ENCODE measurements at regions not wholly inside any gene's neighbourhood (a gene's known extent, or its start where the extent isn't known, plus 50 kb on each side); places are given as distances from the start of the nearest gene placed in this dataset.

GRCh38 chr6:164266851-164267250 is 852.3 kb downstream of the QKI start:
- H3K4me3 ChIP-seq, result no peak overlapping the region
- intact Hi-C loops (cut with DNase I; ENCODE audit: low total_unique reads), result no loop called here
- H3K4me1 ChIP-seq, result no peaks in the 10 kb centered on the region
- TF ChIP-seq POLR2A (IDR thresholded peaks at IDR 0.05), result no peak
- TF ChIP-seq, protein P1, sequence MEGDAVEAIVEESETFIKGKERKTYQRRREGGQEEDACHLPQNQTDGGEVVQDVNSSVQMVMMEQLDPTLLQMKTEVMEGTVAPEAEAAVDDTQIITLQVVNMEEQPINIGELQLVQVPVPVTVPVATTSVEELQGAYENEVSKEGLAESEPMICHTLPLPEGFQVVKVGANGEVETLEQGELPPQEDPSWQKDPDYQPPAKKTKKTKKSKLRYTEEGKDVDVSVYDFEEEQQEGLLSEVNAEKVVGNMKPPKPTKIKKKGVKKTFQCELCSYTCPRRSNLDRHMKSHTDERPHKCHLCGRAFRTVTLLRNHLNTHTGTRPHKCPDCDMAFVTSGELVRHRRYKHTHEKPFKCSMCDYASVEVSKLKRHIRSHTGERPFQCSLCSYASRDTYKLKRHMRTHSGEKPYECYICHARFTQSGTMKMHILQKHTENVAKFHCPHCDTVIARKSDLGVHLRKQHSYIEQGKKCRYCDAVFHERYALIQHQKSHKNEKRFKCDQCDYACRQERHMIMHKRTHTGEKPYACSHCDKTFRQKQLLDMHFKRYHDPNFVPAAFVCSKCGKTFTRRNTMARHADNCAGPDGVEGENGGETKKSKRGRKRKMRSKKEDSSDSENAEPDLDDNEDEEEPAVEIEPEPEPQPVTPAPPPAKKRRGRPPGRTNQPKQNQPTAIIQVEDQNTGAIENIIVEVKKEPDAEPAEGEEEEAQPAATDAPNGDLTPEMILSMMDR (IDR thresholded peaks at IDR 0.05), result no peak
- no peak for TF ChIP-seq POLR2AphosphoS5 (IDR thresholded peaks at IDR 0.05)
- TF ChIP-seq EP300 (IDR thresholded peaks at IDR 0.05; ENCODE audit: low read depth), result no peak
- in situ Hi-C loops (cut with MboI; ENCODE audit: low pct_ligation_motif_present in 1 of 4, low pct_unique_long_range_greater_than_20kb in 1 of 4, low sequenced_read_pairs in 3 of 4), result no loop called here
- H3K36me3 ChIP-seq, result no peaks in the 10 kb centered on the region
- H3K27ac ChIP-seq, result no peak overlapping the region
- H3K27me3 ChIP-seq, result no peaks in the 10 kb centered on the region
- DNase-seq, result no peak
- no peaks in the 10 kb centered on the region for H3K9me3 ChIP-seq
- 62 to 78% methylated on average over 3 of the region's 3 CpGs for WGBS, 2 donors (ENCODE audit: low coverage in 1 of 2)

GRCh38 chr6:164262348-164262747 is 847.8 kb downstream of the QKI start:
- H3K27me3 ChIP-seq, result no peaks in the 10 kb centered on the region
- H3K4me1 ChIP-seq, result no peaks in the 10 kb centered on the region
- H3K27ac ChIP-seq, result no peak overlapping the region
- intact Hi-C loops (cut with DNase I; ENCODE audit: low total_unique reads), result no loop called here
- H3K4me3 ChIP-seq, result no peak overlapping the region
- in situ Hi-C loops (cut with MboI; ENCODE audit: low pct_ligation_motif_present in 1 of 4, low pct_unique_long_range_greater_than_20kb in 1 of 4, low sequenced_read_pairs in 3 of 4), result no loop called here
- WGBS, 2 donors (ENCODE audit: low coverage in 1 of 2), result 74 to 87% methylated on average over 3 to 5 of the region's 5 CpGs
- no peaks in the 10 kb centered on the region for H3K9me3 ChIP-seq
- TF ChIP-seq, protein P1 (IDR thresholded peaks at IDR 0.05), result no peak
- no peak for TF ChIP-seq EP300 (IDR thresholded peaks at IDR 0.05; ENCODE audit: low read depth)
- no peak for TF ChIP-seq POLR2AphosphoS5 (IDR thresholded peaks at IDR 0.05)
- TF ChIP-seq POLR2A (IDR thresholded peaks at IDR 0.05), result no peak
- H3K36me3 ChIP-seq, result no peaks in the 10 kb centered on the region
- DNase-seq, result no peak

GRCh38 chr6:164258421-164258820 is 843.9 kb downstream of the QKI start:
- H3K27ac ChIP-seq, result no peak overlapping the region
- WGBS, 2 donors (ENCODE audit: low coverage in 1 of 2), result 66 to 69% methylated on average over 3 of the region's 3 CpGs
- H3K36me3 ChIP-seq, result no peaks in the 10 kb centered on the region
- H3K9me3 ChIP-seq, result peaks cover 0 to 7% of the 10 kb centered on the region in 2 donors
- intact Hi-C loops (cut with DNase I; ENCODE audit: low total_unique reads) (no loop called here), in situ Hi-C loops (cut with MboI; ENCODE audit: low pct_ligation_motif_present in 1 of 4, low pct_unique_long_range_greater_than_20kb in 1 of 4, low sequenced_read_pairs in 3 of 4) (no loop called here)
- TF ChIP-seq, protein P1 (IDR thresholded peaks at IDR 0.05), result no peak
- no peak for TF ChIP-seq POLR2A (IDR thresholded peaks at IDR 0.05)
- no peak for TF ChIP-seq POLR2AphosphoS5 (IDR thresholded peaks at IDR 0.05)
- no peak for TF ChIP-seq EP300 (IDR thresholded peaks at IDR 0.05; ENCODE audit: low read depth)
- no peaks in the 10 kb centered on the region for H3K4me1 ChIP-seq
- no peak for DNase-seq
- H3K4me3 ChIP-seq, result no peak overlapping the region
- H3K27me3 ChIP-seq, result no peaks in the 10 kb centered on the region

- no peak overlapping the region for H3K4me3 ChIP-seq
- no peak overlapping the region for H3K27ac ChIP-seq
- 45 to 50% methylated on average over 3 of the region's 3 CpGs for WGBS, 2 donors (ENCODE audit: low coverage in 1 of 2)
- no peak for DNase-seq
- TF ChIP-seq POLR2A (IDR thresholded peaks at IDR 0.05) (no peak), EP300 (IDR thresholded peaks at IDR 0.05; ENCODE audit: low read depth) (no peak)
- in situ Hi-C loops (cut with MboI; ENCODE audit: low pct_ligation_motif_present in 1 of 4, low pct_unique_long_range_greater_than_20kb in 1 of 4, low sequenced_read_pairs in 3 of 4), result no loop called here
- no peaks in the 10 kb centered on the region for H3K4me1 ChIP-seq
- H3K9me3 ChIP-seq, result peaks cover 0 to 7% of the 10 kb centered on the region in 2 donors
- intact Hi-C loops (cut with DNase I; ENCODE audit: low total_unique reads), result no loop called here
- H3K27me3 ChIP-seq, result no peaks in the 10 kb centered on the region
- no peaks in the 10 kb centered on the region for H3K36me3 ChIP-seq
Observed at GRCh38 chr6:164252948-164253347, 838.4 kb downstream of the QKI start.

DNA sequence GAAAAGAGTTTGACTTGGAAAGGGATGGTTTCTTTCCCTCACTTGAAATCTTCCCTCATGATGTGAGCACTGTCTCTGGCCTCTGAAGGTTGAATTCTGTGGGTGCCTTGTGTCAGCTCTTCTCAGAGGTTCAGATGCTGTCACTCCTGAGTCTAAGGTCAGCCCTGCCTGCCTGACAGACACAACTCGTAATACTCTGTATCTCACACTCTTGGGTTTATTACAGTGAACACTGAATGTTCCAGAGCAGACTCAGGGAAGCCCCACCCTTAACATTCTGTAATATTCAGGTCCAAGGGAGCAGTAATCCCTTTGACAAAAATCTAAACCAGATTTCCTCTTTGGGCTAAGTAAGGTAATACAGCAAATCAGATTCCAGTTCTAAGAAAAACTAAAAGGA is 837.8 kb downstream of the QKI start:
- intact Hi-C loops (cut with DNase I; ENCODE audit: low total_unique reads), result no loop called here
- 35% methylated on average over 1 of the region's 1 CpG; no CpG with 5 or more reads in 1 of the 2 donors for WGBS, 2 donors (ENCODE audit: low coverage in 1 of 2)
- in situ Hi-C loops (cut with MboI; ENCODE audit: low pct_ligation_motif_present in 1 of 4, low pct_unique_long_range_greater_than_20kb in 1 of 4, low sequenced_read_pairs in 3 of 4), result no loop called here

More for the DNA sequence above, 837.8 kb downstream of the QKI start:
- Histone ChIP-seq H3K36me3 (no peaks in the 10 kb centered on the region), H3K4me3 (no peak overlapping the region), H3K4me1 (no peaks in the 10 kb centered on the region), H3K27me3 (no peaks in the 10 kb centered on the region), H3K27ac (no peak overlapping the region), H3K9me3 (peaks cover 0 to 7% of the 10 kb centered on the region in 2 donors)
- DNase-seq, result no peak
- TF ChIP-seq POLR2AphosphoS5 (IDR thresholded peaks at IDR 0.05), result no peak
- TF ChIP-seq EP300 (IDR thresholded peaks at IDR 0.05; ENCODE audit: low read depth), result no peak
- TF ChIP-seq, protein P1 (IDR thresholded peaks at IDR 0.05), result no peak
- no peak for TF ChIP-seq POLR2A (IDR thresholded peaks at IDR 0.05)
